Dermis blood vessel endothelial cell (primary cell): ENCODE measurements at regions not wholly inside any gene's neighbourhood (a gene's known extent, or its start where the extent isn't known, plus 50 kb on each side); places are given as distances from the start of the nearest gene placed in this dataset.
"Not testable (repeated sequence)": the region's sequence is repeated elsewhere in the genome, so short reads cannot be mapped to it uniquely, and the experiment has no call there.

Experiments
- DNase-seq: peaks from one replicate; pipeline ENCODE4 v3.0.0; 2010

- DNase-seq = no peak
Measured at GRCh38 chr6:87755708-87756671, 54.0 kb upstream of the AKIRIN2 start.

- DNase-seq = no peak
Measured at GRCh38 chr6:87754828-87755227, 52.8 kb upstream of the AKIRIN2 start.

- DNase-seq = no peak
Measured at GRCh38 chr6:87753131-87753685, 51.2 kb upstream of the AKIRIN2 start.

- not testable (repeated sequence) for DNase-seq
Measured at GRCh38 chr6:87752503-87752902, 50.5 kb upstream of the AKIRIN2 start.
